Gastroesophageal sphincter (tissue), 3 donors: ENCODE measurements at regions not wholly inside any gene's neighbourhood (a gene's known extent, or its start where the extent isn't known, plus 50 kb on each side); places are given as distances from the start of the nearest gene placed in this dataset.

Source experiments
- POLR2A ChIP-seq, 2 donors: fragments of 450-650 bp; IDR thresholded peaks; one replicate each; pipeline ENCODE4 v1.6.1; 2017; ENCODE audit warnings: antibody characterized with exemption in 2 of 2, mild to moderate bottlenecking in 2 of 2, moderate library complexity in 1 of 2
- POLR2AphosphoS5 ChIP-seq: sonication (generic); formaldehyde crosslinking; IDR thresholded peaks from one replicate; pipeline ENCODE4 v1.6.1; 2017; ENCODE audit warnings: antibody characterized with exemption
- TF ChIP-seq, protein P1 (sequence below), 4 experiments: fragments of 200-600 bp in 2 of 4; fragments of 450-650 bp in 2 of 4; sonication (generic) in 1 of 4; IDR thresholded peaks; one replicate each; pipeline ENCODE4 v1.5.1; 2017 to 2019; ENCODE audit warnings: antibody characterized with exemption in 4 of 4, mild to moderate bottlenecking in 2 of 4, moderate library complexity in 2 of 4

DNA sequence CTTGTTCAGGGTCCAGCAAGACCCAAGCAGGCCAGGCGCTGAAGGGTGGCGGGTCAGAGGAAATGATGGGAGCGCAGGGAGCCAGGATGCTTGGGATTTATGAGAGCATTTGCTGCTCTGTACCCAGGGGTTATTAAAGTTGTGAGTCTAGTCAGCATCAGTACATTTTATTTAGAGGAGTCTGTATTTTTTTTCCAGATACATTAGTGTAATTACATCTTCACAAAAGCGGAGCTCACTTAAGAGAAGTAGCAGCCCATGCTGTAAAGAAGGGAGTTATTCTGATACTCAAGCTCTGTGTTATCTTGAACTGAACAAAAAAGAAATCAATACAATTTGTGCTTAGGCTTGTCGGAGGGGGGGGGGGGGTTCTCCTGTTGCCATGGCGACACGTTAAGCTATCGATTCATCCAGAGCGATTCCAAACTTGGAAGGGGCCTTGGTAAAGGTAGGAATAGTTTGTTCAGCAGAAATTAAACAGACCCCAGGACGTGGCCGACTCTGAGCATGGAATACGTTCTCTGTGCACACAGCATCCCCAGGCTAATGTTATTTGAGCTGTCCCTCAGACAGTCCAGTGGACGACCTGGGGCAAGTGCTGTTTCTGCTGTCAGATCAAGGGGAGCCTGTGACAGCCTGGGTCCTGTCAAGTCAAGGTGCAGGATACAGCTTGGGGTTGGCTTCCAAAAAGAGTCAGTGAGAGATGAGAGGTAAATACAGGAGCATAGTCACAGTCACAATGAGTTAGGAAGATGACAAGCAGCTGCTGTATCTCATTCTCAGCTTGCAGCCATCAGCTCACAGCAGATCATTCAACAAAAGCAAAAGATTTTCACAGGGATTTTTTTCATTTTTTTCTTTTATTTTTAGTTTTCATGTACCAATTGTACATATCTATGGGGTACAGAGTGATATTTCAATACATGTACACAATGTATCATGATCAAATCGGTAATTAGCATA lies 387.6 kb downstream of the DCDC2C start:
- no peak for TF ChIP-seq POLR2AphosphoS5
- TF ChIP-seq, protein P1, sequence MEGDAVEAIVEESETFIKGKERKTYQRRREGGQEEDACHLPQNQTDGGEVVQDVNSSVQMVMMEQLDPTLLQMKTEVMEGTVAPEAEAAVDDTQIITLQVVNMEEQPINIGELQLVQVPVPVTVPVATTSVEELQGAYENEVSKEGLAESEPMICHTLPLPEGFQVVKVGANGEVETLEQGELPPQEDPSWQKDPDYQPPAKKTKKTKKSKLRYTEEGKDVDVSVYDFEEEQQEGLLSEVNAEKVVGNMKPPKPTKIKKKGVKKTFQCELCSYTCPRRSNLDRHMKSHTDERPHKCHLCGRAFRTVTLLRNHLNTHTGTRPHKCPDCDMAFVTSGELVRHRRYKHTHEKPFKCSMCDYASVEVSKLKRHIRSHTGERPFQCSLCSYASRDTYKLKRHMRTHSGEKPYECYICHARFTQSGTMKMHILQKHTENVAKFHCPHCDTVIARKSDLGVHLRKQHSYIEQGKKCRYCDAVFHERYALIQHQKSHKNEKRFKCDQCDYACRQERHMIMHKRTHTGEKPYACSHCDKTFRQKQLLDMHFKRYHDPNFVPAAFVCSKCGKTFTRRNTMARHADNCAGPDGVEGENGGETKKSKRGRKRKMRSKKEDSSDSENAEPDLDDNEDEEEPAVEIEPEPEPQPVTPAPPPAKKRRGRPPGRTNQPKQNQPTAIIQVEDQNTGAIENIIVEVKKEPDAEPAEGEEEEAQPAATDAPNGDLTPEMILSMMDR (IDR thresholded peaks at IDR 0.05) = no peak
- TF ChIP-seq POLR2A (IDR thresholded peaks at IDR 0.05) = no peak
